Gastrocnemius medialis (tissue), 4 donors: ENCODE measurements at regions not wholly inside any gene's neighbourhood (a gene's known extent, or its start where the extent isn't known, plus 50 kb on each side); places are given as distances from the start of the nearest gene placed in this dataset.

Source experiments
- ATAC-seq, 2 donors: fragments of 150-250 bp; one replicate each; pipeline ENCODE4 v1.9.1; 2016
- DNase-seq, 2 donors: peaks; one replicate each; pipeline ENCODE4 v3.0.0-alpha.2; 2019
- H3K27ac ChIP-seq, 4 donors: fragments of 200-600 bp; sonication (generic); 1 replicate in 1 of 4; 2 replicates in 3 of 4; pipeline ENCODE4 v1.5.1; 2016 to 2018; ENCODE audit warnings: mild to moderate bottlenecking in 2 of 4, moderate library complexity in 1 of 4
- H3K27me3 ChIP-seq, 3 donors: fragments of 200-600 bp; sonication (generic) in 2 of 3; 1 replicate in 1 of 3; 2 replicates in 2 of 3; pipeline versions ENCODE4 v1.5.1 to v1.6.0; 2016 to 2019; ENCODE audit warnings: mild to moderate bottlenecking in 1 of 3, moderate library complexity in 1 of 3
- H3K36me3 ChIP-seq, 2 donors: fragments of 200-600 bp; sonication (generic) in 1 of 2; one replicate each; pipeline ENCODE4 v1.5.1; 2017 to 2018
- H3K4me1 ChIP-seq, 2 donors: fragments of 200-600 bp; sonication (generic) in 1 of 2; one replicate each; pipeline ENCODE4 v1.5.1; 2016 to 2017; ENCODE audit warnings: mild to moderate bottlenecking in 2 of 2
- H3K4me3 ChIP-seq, 4 donors: fragments of 200-600 bp; sonication (generic) in 3 of 4; 1 replicate in 1 of 4; 2 replicates in 3 of 4; pipeline ENCODE4 v1.5.1; 2016 to 2019; ENCODE audit warnings: mild to moderate bottlenecking in 2 of 4
- H3K9me3 ChIP-seq, 3 donors: fragments of 200-600 bp; sonication (generic) in 2 of 3; 1 replicate in 1 of 3; 2 replicates in 2 of 3; pipeline ENCODE4 v1.5.1; 2016 to 2019
- CTCF ChIP-seq, 5 experiments: fragments of 450-650 bp in 3 of 5; fragments of 200-600 bp in 2 of 5; sonication (generic) in 2 of 5; IDR thresholded peaks in 4 of 5; conservative IDR thresholded peaks in 1 of 5; 1 replicate in 4 of 5; 2 replicates in 1 of 5; pipeline ENCODE4 v1.5.1; 2016 to 2019; ENCODE audit warnings: antibody characterized with exemption in 5 of 5, mild to moderate bottlenecking in 3 of 5, moderate library complexity in 3 of 5
- POLR2A ChIP-seq, 2 donors: fragments of 450-650 bp; IDR thresholded peaks; one replicate each; pipeline ENCODE4 v1.6.1; 2017; ENCODE audit warnings: antibody characterized with exemption in 2 of 2, mild to moderate bottlenecking in 2 of 2, moderate library complexity in 2 of 2
- in situ Hi-C, 4 donors: fragments of 200-750 bp; cut with MboI; loops; one replicate each; pipeline versions ENCODE4 v1.15.0 to v1.8.0; 2017; ENCODE audit warnings: low sequenced_read_pairs in 4 of 4
- intact Hi-C: fragments of 100-400 bp; cut with DNase I; formaldehyde crosslinking; loops from one replicate; pipeline ENCODE4 v1.15.1; 2023; ENCODE audit warnings: low total_unique reads

- Histone ChIP-seq H3K4me3 (no peak overlapping the region), H3K36me3 (no peaks in the 10 kb centered on the region), H3K4me1 (no peaks in the 10 kb centered on the region), H3K9me3 (no peaks in the 10 kb centered on the region), H3K27me3 (peaks cover 0 to 5% (median 2%) of the 10 kb centered on the region in 3 donors), H3K27ac (no peak overlapping the region)
- intact Hi-C loops: no loop called here
- TF ChIP-seq POLR2A (IDR thresholded peaks at IDR 0.05) (no peak), CTCF (IDR thresholded peaks at IDR 0.05 in 4 of 5, conservative IDR thresholded peaks at IDR 0.05 in 1 of 5) (no peak)
- in situ Hi-C loops: no loop called here
- DNase-seq (no peak), ATAC-seq (no peak)
These were observed 67.6 kb upstream of the GNAZ start for GRCh38 chr22:23002612-23003180.

- TF ChIP-seq CTCF (IDR thresholded peaks at IDR 0.05 in 4 of 5, conservative IDR thresholded peaks at IDR 0.05 in 1 of 5) (no peak), POLR2A (IDR thresholded peaks at IDR 0.05) (no peak)
- Histone ChIP-seq H3K27ac (no peak overlapping the region), H3K4me3 (no peak overlapping the region), H3K36me3 (no peaks in the 10 kb centered on the region), H3K9me3 (no peaks in the 10 kb centered on the region), H3K27me3 (peaks cover 0 to 3% (median 3%) of the 10 kb centered on the region in 3 donors), H3K4me1 (no peaks in the 10 kb centered on the region)
- ATAC-seq: no peak
- no peak for DNase-seq
- intact Hi-C loops (no loop called here), in situ Hi-C loops (no loop called here)
These were observed 62.5 kb upstream of the GNAZ start for GRCh38 chr22:23007823-23008222.

GRCh38 chr22:23008896-23009295 is 61.4 kb upstream of the GNAZ start:
- peaks cover 0 to 3% (median 0%) of the 10 kb centered on the region in 3 donors for H3K27me3 ChIP-seq
- H3K4me3 ChIP-seq: no peak overlapping the region
- no peak for TF ChIP-seq POLR2A (IDR thresholded peaks at IDR 0.05)
- no peak for TF ChIP-seq CTCF (IDR thresholded peaks at IDR 0.05 in 4 of 5, conservative IDR thresholded peaks at IDR 0.05 in 1 of 5)
- no peak for ATAC-seq
- no peaks in the 10 kb centered on the region for H3K9me3 ChIP-seq
- in situ Hi-C loops: no loop called here
- H3K36me3 ChIP-seq: no peaks in the 10 kb centered on the region
- DNase-seq: no peak
- intact Hi-C loops: no loop called here
- H3K4me1 ChIP-seq: no peaks in the 10 kb centered on the region
- H3K27ac ChIP-seq: no peak overlapping the region
